ENCODE measurements at regions not wholly inside any gene's neighbourhood (a gene's known extent, or its start where the extent isn't known, plus 50 kb on each side); places are given as distances from the start of the nearest gene placed in this dataset.

DNA sequence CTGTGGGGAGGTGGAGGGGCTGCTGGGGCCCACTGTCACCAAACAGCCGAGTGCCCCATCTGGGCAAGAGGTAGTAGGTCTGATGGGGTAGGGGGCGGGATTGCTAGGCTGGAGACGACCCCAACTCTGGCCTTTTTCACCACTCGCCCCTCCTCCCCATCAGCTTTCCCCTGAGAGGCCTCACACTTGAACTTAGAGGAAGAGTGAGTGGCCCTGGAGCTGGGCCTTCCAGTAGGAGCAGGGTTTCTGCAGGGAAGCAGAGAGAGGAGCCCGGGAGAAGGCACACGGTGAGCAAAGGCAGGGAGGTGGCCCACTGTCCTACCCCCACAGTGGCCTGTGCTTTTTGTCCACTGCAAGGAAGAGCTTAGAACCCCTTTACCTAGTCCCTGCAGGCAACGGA lies 111.9 kb upstream of the WNT4 start:
- TF ChIP-seq CTCF (IDR thresholded peaks at IDR 0.05), result no peak
- TF ChIP-seq EZH2 (IDR thresholded peaks at IDR 0.05), result no peak
- no peak for TF ChIP-seq EZH2phosphoT487 (IDR thresholded peaks at IDR 0.05)
- Histone ChIP-seq H3K9me3 (ENCODE audit: low read depth) (no peaks in the 10 kb centered on the region), H4K20me1 (ENCODE audit: low read depth) (peaks cover 61% of the 10 kb centered on the region), H3K4me1 (no peaks in the 10 kb centered on the region), H3K4me2 (no peak overlapping the region), H3K4me3 (no peak overlapping the region), H3K79me2 (ENCODE audit: low read depth) (no peaks in the 10 kb centered on the region), H3K36me3 (no peaks in the 10 kb centered on the region), H2AFZ (replicated peaks) (no peak overlapping the region), H3F3A (ENCODE audit: low read depth) (no peaks in the 10 kb centered on the region), H3K27ac (no peak overlapping the region), H3K9ac (no peak overlapping the region), H3K27me3 (peaks cover 99% of the 10 kb centered on the region)
- Mint-ChIP-seq H3K9me3 (peaks cover 2% of the 10 kb centered on the region), H3K36me3 (no peaks in the 10 kb centered on the region), H3K4me3 (peak overlapping the region; percentile 33), H3K27me3 (ENCODE audit: insufficient read depth, low read depth) (peaks cover 33% of the 10 kb centered on the region), H3K4me1 (peaks cover 73% of the 10 kb centered on the region), H3K27ac (peak overlapping the region; percentile 69)
- no peak for DNase-seq (ENCODE audit: low spot score)

GRCh38 chr1:22255341-22256212 lies 112.7 kb upstream of the WNT4 start:
- Histone ChIP-seq H3K4me1 (no peaks in the 10 kb centered on the region), H3K9me3 (ENCODE audit: low read depth) (no peaks in the 10 kb centered on the region), H3F3A (ENCODE audit: low read depth) (no peaks in the 10 kb centered on the region), H3K27ac (no peak overlapping the region), H4K20me1 (ENCODE audit: low read depth) (peaks cover 64% of the 10 kb centered on the region), H3K4me3 (no peak overlapping the region), H3K36me3 (no peaks in the 10 kb centered on the region), H2AFZ (replicated peaks) (no peak overlapping the region), H3K9ac (no peak overlapping the region), H3K79me2 (ENCODE audit: low read depth) (no peaks in the 10 kb centered on the region), H3K27me3 (peaks cover 99% of the 10 kb centered on the region), H3K4me2 (no peak overlapping the region)
- H3K4me1 Mint-ChIP-seq, result peaks cover 72% of the 10 kb centered on the region
- peak overlapping the region; percentile 78 for H3K27ac Mint-ChIP-seq
- no peaks in the 10 kb centered on the region for H3K36me3 Mint-ChIP-seq
- TF ChIP-seq EZH2phosphoT487 (IDR thresholded peaks at IDR 0.05) (no peak), CTCF (IDR thresholded peaks at IDR 0.05) (no peak), EZH2 (IDR thresholded peaks at IDR 0.05) (no peak)
- DNase-seq (ENCODE audit: low spot score), result no peak
- no peaks in the 10 kb centered on the region for H3K9me3 Mint-ChIP-seq
- no peak overlapping the region for H3K4me3 Mint-ChIP-seq
- H3K27me3 Mint-ChIP-seq (ENCODE audit: insufficient read depth, low read depth), result peaks cover 33% of the 10 kb centered on the region

GRCh38 chr1:22256213-22256512 lies 113.3 kb upstream of the WNT4 start:
- Mint-ChIP-seq H3K4me1 (peaks cover 78% of the 10 kb centered on the region), H3K27me3 (ENCODE audit: insufficient read depth, low read depth) (peaks cover 36% of the 10 kb centered on the region), H3K36me3 (peaks cover 2% of the 10 kb centered on the region), H3K4me3 (peak overlapping the region; percentile 52), H3K27ac (peak overlapping the region; percentile 78), H3K9me3 (no peaks in the 10 kb centered on the region)
- Histone ChIP-seq H2AFZ (replicated peaks) (no peak overlapping the region), H3K4me3 (no peak overlapping the region), H3F3A (ENCODE audit: low read depth) (no peaks in the 10 kb centered on the region), H3K36me3 (no peaks in the 10 kb centered on the region), H3K4me2 (no peak overlapping the region), H3K4me1 (no peaks in the 10 kb centered on the region), H3K79me2 (ENCODE audit: low read depth) (no peaks in the 10 kb centered on the region), H3K27ac (no peak overlapping the region), H4K20me1 (ENCODE audit: low read depth) (peaks cover 61% of the 10 kb centered on the region), H3K9me3 (ENCODE audit: low read depth) (no peaks in the 10 kb centered on the region), H3K9ac (no peak overlapping the region), H3K27me3 (peaks cover 97% of the 10 kb centered on the region)
- TF ChIP-seq EZH2phosphoT487 (IDR thresholded peaks at IDR 0.05), result no peak
- TF ChIP-seq EZH2 (IDR thresholded peaks at IDR 0.05), result no peak
- TF ChIP-seq CTCF (IDR thresholded peaks at IDR 0.05), result no peak
- DNase-seq (ENCODE audit: low spot score), result no peak

Data from neural progenitor cell (in vitro differentiated cells).